WTC11 (cell line): ENCODE measurements at regions not wholly inside any gene's neighbourhood (a gene's known extent, or its start where the extent isn't known, plus 50 kb on each side); places are given as distances from the start of the nearest gene placed in this dataset.

ENCODE experiments used
- ATAC-seq: fragments of 200-7000 bp; cut with Tn5 transposase; 2 replicates; pipeline ENCODE4 v1.10.0; 2021; ENCODE audit warnings: mild to moderate bottlenecking, moderate library complexity
- CTCF ChIA-PET: fragments of 300-600 bp; sonication (Branson Sonifier 250); formaldehyde crosslinking; loops from one replicate; lab custom pipeline; 2021; ENCODE audit warnings: antibody characterized with exemption; lab: Charles Lee
- POLR2A ChIA-PET: fragments of 350-600 bp; sonication (Branson Sonifier 250); formaldehyde crosslinking; loops from one replicate; lab custom pipeline; 2021; ENCODE audit warnings: antibody characterized with exemption; lab: Charles Lee
- DNase-seq: peaks from one replicate; pipeline ENCODE4 v3.0.0; 2021; ENCODE audit warnings: low spot score
- H3K27ac Mint-ChIP-seq: 2 replicates; pipeline ENCODE4 v1.8.0; 2021; ENCODE audit warnings: mixed read lengths
- H3K27me3 Mint-ChIP-seq: 2 replicates; pipeline ENCODE4 v1.8.0; 2021; ENCODE audit warnings: low read depth, mild to moderate bottlenecking, moderate library complexity, mixed read lengths
- H3K36me3 Mint-ChIP-seq: 2 replicates; pipeline ENCODE4 v1.8.0; 2021; ENCODE audit warnings: mixed read lengths
- H3K4me1 Mint-ChIP-seq: 2 replicates; pipeline ENCODE4 v1.8.0; 2022; ENCODE audit warnings: mixed read lengths
- H3K4me3 Mint-ChIP-seq: 2 replicates; pipeline ENCODE4 v1.8.0; 2021; ENCODE audit warnings: mild to moderate bottlenecking, moderate library complexity, mixed read lengths
- H3K9me3 Mint-ChIP-seq: 2 replicates; pipeline ENCODE4 v1.8.0; 2021; ENCODE audit warnings: mixed read lengths
- ARID4B ChIP-seq: sonication (generic); formaldehyde crosslinking; IDR thresholded peaks from 2 replicates; pipeline ENCODE4 v1.8.0; 2023; ENCODE audit warnings: missing genetic modification reagents, mild to moderate bottlenecking, borderline replicate concordance
- ATF2 ChIP-seq: sonication (generic); formaldehyde crosslinking; IDR thresholded peaks from 2 replicates; pipeline ENCODE4 v1.8.1; 2022; ENCODE audit warnings: low read depth, missing genetic modification reagents, borderline replicate concordance
- ATF6 ChIP-seq: sonication (generic); formaldehyde crosslinking; IDR thresholded peaks from 2 replicates; pipeline ENCODE4 v1.8.1; 2023; ENCODE audit warnings: mild to moderate bottlenecking, missing genetic modification reagents
- CREM ChIP-seq: sonication (generic); formaldehyde crosslinking; IDR thresholded peaks from 2 replicates; pipeline ENCODE4 v1.8.1; 2022; ENCODE audit warnings: mild to moderate bottlenecking, missing genetic modification reagents, moderate library complexity
- CTCF ChIP-seq: fragments of 200-600 bp; IDR thresholded peaks from 2 replicates; pipeline ENCODE4 v1.8.0; 2022; ENCODE audit warnings: antibody characterized with exemption
- FOXJ3 ChIP-seq: sonication (generic); formaldehyde crosslinking; IDR thresholded peaks from 2 replicates; pipeline ENCODE4 v1.9.0; 2021; ENCODE audit warnings: missing genetic modification reagents, mild to moderate bottlenecking, borderline replicate concordance
- FOXP1 ChIP-seq: sonication (generic); formaldehyde crosslinking; IDR thresholded peaks from 2 replicates; pipeline ENCODE4 v1.8.0; 2022; ENCODE audit warnings: missing genetic modification reagents, mild to moderate bottlenecking, moderate library complexity, borderline replicate concordance
- GABPB1 ChIP-seq: sonication (generic); formaldehyde crosslinking; IDR thresholded peaks from 2 replicates; pipeline ENCODE4 v1.8.1; 2023; ENCODE audit warnings: mild to moderate bottlenecking, missing genetic modification reagents
- KAT7 ChIP-seq: sonication (generic); formaldehyde crosslinking; IDR thresholded peaks from 2 replicates; pipeline ENCODE4 v1.8.1; 2023; ENCODE audit warnings: missing genetic modification reagents, mild to moderate bottlenecking, borderline replicate concordance
- MAX ChIP-seq: sonication (generic); formaldehyde crosslinking; IDR thresholded peaks from 2 replicates; pipeline ENCODE4 v1.8.0; 2022; ENCODE audit warnings: mild to moderate bottlenecking, missing genetic modification reagents
- NFATC4 ChIP-seq: fragments of 250-450 bp; sonication (Bioruptor Pico); IDR thresholded peaks from 2 replicates; pipeline ENCODE4 v1.9.0; 2021; ENCODE audit warnings: mild to moderate bottlenecking
- NFYB ChIP-seq: sonication (generic); formaldehyde crosslinking; conservative IDR thresholded peaks from 2 replicates; pipeline ENCODE4 v1.8.0; 2022; ENCODE audit warnings: low read depth, missing genetic modification reagents
- NR3C1 ChIP-seq: sonication (generic); formaldehyde crosslinking; conservative IDR thresholded peaks from 2 replicates; pipeline ENCODE4 v1.8.1; 2023; ENCODE audit warnings: low read depth, mild to moderate bottlenecking, missing genetic modification reagents
- OVOL2 ChIP-seq: fragments of 250-450 bp; sonication (Bioruptor Pico); IDR thresholded peaks from 2 replicates; pipeline ENCODE4 v1.9.0; 2021; ENCODE audit warnings: mild to moderate bottlenecking, borderline replicate concordance
- PREB ChIP-seq: sonication (generic); formaldehyde crosslinking; IDR thresholded peaks from 2 replicates; pipeline ENCODE4 v1.8.1; 2022; ENCODE audit warnings: mild to moderate bottlenecking, missing genetic modification reagents, moderate library complexity, borderline replicate concordance
- RORB ChIP-seq: fragments of 250-450 bp; sonication (Bioruptor Pico); IDR thresholded peaks from 2 replicates; pipeline ENCODE4 v1.9.0; 2021; ENCODE audit warnings: mild to moderate bottlenecking
- TP53 ChIP-seq: sonication (generic); formaldehyde crosslinking; IDR thresholded peaks from 2 replicates; pipeline ENCODE4 v1.8.1; 2023; ENCODE audit warnings: mild to moderate bottlenecking, missing genetic modification reagents
- USF1 ChIP-seq: sonication (generic); formaldehyde crosslinking; IDR thresholded peaks from 2 replicates; pipeline ENCODE4 v1.8.0; 2022; ENCODE audit warnings: mild to moderate bottlenecking, missing genetic modification reagents
- ZBTB21 ChIP-seq: sonication (generic); formaldehyde crosslinking; IDR thresholded peaks from 2 replicates; pipeline ENCODE4 v1.8.1; 2023; ENCODE audit warnings: mild to moderate bottlenecking, missing genetic modification reagents, borderline replicate concordance
- ZNF138 ChIP-seq: sonication (generic); formaldehyde crosslinking; conservative IDR thresholded peaks from 2 replicates; pipeline ENCODE4 v1.8.1; 2022; ENCODE audit warnings: mild to moderate bottlenecking, moderate library complexity, missing genetic modification reagents
- ZNF232 ChIP-seq: sonication (generic); formaldehyde crosslinking; IDR thresholded peaks from 2 replicates; pipeline ENCODE4 v1.8.0; 2022; ENCODE audit warnings: mild to moderate bottlenecking, missing genetic modification reagents
- ZNF396 ChIP-seq: fragments of 250-450 bp; sonication (Bioruptor Pico); IDR thresholded peaks from 2 replicates; pipeline ENCODE4 v1.8.0; 2021; ENCODE audit warnings: mild to moderate bottlenecking, moderate library complexity, borderline replicate concordance
- ZNF423 ChIP-seq: fragments of 250-450 bp; sonication (Bioruptor Pico); IDR thresholded peaks from 2 replicates; pipeline ENCODE4 v2.1.2; 2022; ENCODE audit warnings: mild to moderate bottlenecking, moderate library complexity

GRCh38 chr11:76281558-76281906 lies 75.2 kb upstream of the WNT11 start (continued):
- no peak for TF ChIP-seq PREB (CRISPR knock-in tag)
- TF ChIP-seq OVOL2, result no peak
- no peak for TF ChIP-seq MAX (CRISPR knock-in tag)
- no peak for TF ChIP-seq KAT7
- TF ChIP-seq ZNF232 (CRISPR knock-in tag), result no peak
- TF ChIP-seq ZNF138, result no peak
- TF ChIP-seq CREM (CRISPR knock-in tag), result no peak

GRCh38 chr11:76280882-76281557 lies 74.7 kb upstream of the WNT11 start:
- Mint-ChIP-seq H3K4me3 (no peak overlapping the region), H3K36me3 (no peaks in the 10 kb centered on the region), H3K27me3 (no peaks in the 10 kb centered on the region; the same call in none of the 2 replicates), H3K27ac (no peak overlapping the region), H3K4me1 (peaks cover 22% of the 10 kb centered on the region), H3K9me3 (no peaks in the 10 kb centered on the region)
- ChIA-PET CTCF (interaction anchor here (0.9 to 1.8 kb wide), 3 partner anchors 12 to 74 kb away, joined by 3 to 7 read pairs (median 3); no protein-coding TSS in a partner anchor), POLR2A (no interaction called here)
- TF ChIP-seq ZNF138 (no peak), NFYB (no peak), ZBTB21 (no peak), TP53 (CRISPR knock-in tag) (no peak), CTCF (no peak), FOXP1 (no peak), ARID4B (CRISPR knock-in tag) (no peak), RORB (CRISPR knock-in tag) (no peak), NFATC4 (no peak), ATF6 (no peak), ZNF396 (CRISPR knock-in tag) (no peak), ATF2 (CRISPR knock-in tag) (no peak), CREM (CRISPR knock-in tag) (no peak), GABPB1 (CRISPR knock-in tag) (no peak), ZNF423 (no peak), FOXJ3 (no peak), USF1 (CRISPR knock-in tag) (no peak), NR3C1 (CRISPR knock-in tag) (no peak), PREB (CRISPR knock-in tag) (no peak)
- no peak for ATAC-seq
- no peak for DNase-seq
